A549 (cell line): ENCODE measurements at regions not wholly inside any gene's neighbourhood (a gene's known extent, or its start where the extent isn't known, plus 50 kb on each side); places are given as distances from the start of the nearest gene placed in this dataset.

Source experiments
- ATAC-seq, 2 experiments: fragments of 200-7000 bp in 1 of 2; fragments of >200 bp in 1 of 2; cut with Nextera tagmentation in 1 of 2; cut with Tn5 transposase in 1 of 2; 3 replicates each; pipeline versions ENCODE4 v1.8.0 to v1.9.1; 2018 to 2020; ENCODE audit warnings: mild to moderate bottlenecking in 1 of 2, moderate library complexity in 1 of 2
- CTCF ChIA-PET: fragments of 300-600 bp; sonication (Branson Sonifier 250); formaldehyde crosslinking; extraction: SDS; loops from one replicate; lab custom pipeline; 2021; ENCODE audit warnings: antibody characterized with exemption, inconsistent platforms; lab: Yijun Ruan, JAX
- POLR2A ChIA-PET: fragments of 350-600 bp; formaldehyde crosslinking; extraction: SDS; loops from one replicate; lab custom pipeline; 2021; ENCODE audit warnings: antibody characterized with exemption, inconsistent platforms; lab: Yijun Ruan, JAX
- DNase-seq, 2 experiments: peaks; one replicate each; pipeline versions ENCODE4 v3.0.0 to v3.0.0-alpha.2; 2011 to 2016; ENCODE audit warnings: low read depth in 1 of 2, low spot score in 1 of 2
- FAIRE-seq: peaks from 2 replicates; lab custom pipeline; 2011; peaks lifted over from hg19 to GRCh38; lab: Jason Lieb, UNC
- H3K27ac ChIP-seq, 2 experiments: fragments of >200 bp; sonication (Bioruptor Twin); formaldehyde crosslinking; 3 replicates each; pipeline ENCODE4 v1.5.1; 2016 to 2017
- H3K4me1 ChIP-seq: fragments of >200 bp; sonication (Bioruptor Twin); formaldehyde crosslinking; 3 replicates; pipeline ENCODE4 v1.6.1; 2016
- H3K4me2 ChIP-seq: fragments of >200 bp; sonication (Bioruptor Twin); formaldehyde crosslinking; 3 replicates; pipeline ENCODE4 v1.6.1; 2016
- H3K4me3 ChIP-seq: fragments of >200 bp; sonication (Bioruptor Twin); formaldehyde crosslinking; 3 replicates; pipeline ENCODE4 v1.5.1; 2016
- H3K9me3 ChIP-seq: fragments of >200 bp; sonication (Bioruptor Twin); formaldehyde crosslinking; 3 replicates; pipeline ENCODE4 v1.6.1; 2016
- CBX2 ChIP-seq: fragments of 200-600 bp; sonication (generic); IDR thresholded peaks from 2 replicates; pipeline ENCODE4 v1.6.1; 2016; ENCODE audit warnings: low read depth, mild to moderate bottlenecking, borderline replicate concordance
- CBX8 ChIP-seq: fragments of 200-600 bp; sonication (generic); IDR thresholded peaks from 2 replicates; pipeline ENCODE4 v1.6.1; 2016
- CHD2 ChIP-seq: fragments of 150-350 bp; IDR thresholded peaks from 2 replicates; pipeline ENCODE4 v1.6.1; 2014; ENCODE audit warnings: low read length; ENCODE audit not compliant: partially characterized antibody
- EHMT2 ChIP-seq: fragments of 200-600 bp; sonication (generic); IDR thresholded peaks from 2 replicates; pipeline ENCODE4 v1.6.1; 2016; ENCODE audit warnings: antibody characterized with exemption, low read depth, mild to moderate bottlenecking, moderate library complexity
- EP300 ChIP-seq, 2 experiments: fragments of >200 bp; sonication (Bioruptor Twin); formaldehyde crosslinking; IDR thresholded peaks; 2 replicates in 1 of 2; 3 replicates in 1 of 2; pipeline ENCODE4 v1.6.1; 2016 to 2017
- ESRRA ChIP-seq: fragments of 150-350 bp; IDR thresholded peaks from 2 replicates; pipeline ENCODE4 v1.6.1; 2014; ENCODE audit warnings: mild to moderate bottlenecking, low read length, borderline replicate concordance
- HDAC2 ChIP-seq: fragments of 200-600 bp; sonication (generic); IDR thresholded peaks from 2 replicates; pipeline ENCODE4 v1.6.1; 2016
- HEYL ChIP-seq: fragments of 250-450 bp; sonication (Bioruptor Pico); IDR thresholded peaks from 2 replicates; pipeline ENCODE4 v1.8.0; 2021; ENCODE audit warnings: mild to moderate bottlenecking, moderate library complexity
- HOXA7 ChIP-seq: fragments of 250-450 bp; sonication (Bioruptor Pico); IDR thresholded peaks from 2 replicates; pipeline ENCODE4 v1.5.0; 2020; ENCODE audit warnings: mild to moderate bottlenecking, moderate library complexity
- HOXB13 ChIP-seq: fragments of 250-450 bp; sonication (Bioruptor Pico); IDR thresholded peaks from 2 replicates; pipeline ENCODE4 v1.5.0; 2020; ENCODE audit warnings: low read depth, mild to moderate bottlenecking, moderate library complexity
- HOXB5 ChIP-seq: fragments of 250-450 bp; sonication (Bioruptor Pico); IDR thresholded peaks from 2 replicates; pipeline ENCODE4 v1.5.0; 2020; ENCODE audit warnings: mild to moderate bottlenecking, moderate library complexity
- JUNB ChIP-seq: fragments of >200 bp; sonication (Bioruptor Twin); formaldehyde crosslinking; IDR thresholded peaks from 2 replicates; pipeline ENCODE4 v1.6.1; 2016
- KDM1A ChIP-seq: fragments of 200-600 bp; sonication (generic); IDR thresholded peaks from 2 replicates; pipeline ENCODE4 v1.6.1; 2016; ENCODE audit warnings: low read depth, mild to moderate bottlenecking
- KDM5A ChIP-seq: fragments of 200-600 bp; sonication (generic); IDR thresholded peaks from 2 replicates; pipeline ENCODE4 v1.6.1; 2016; ENCODE audit warnings: antibody characterized with exemption, mild to moderate bottlenecking
- NPAS2 ChIP-seq: fragments of 250-450 bp; sonication (Bioruptor Pico); IDR thresholded peaks from 2 replicates; pipeline ENCODE4 v1.8.0; 2022; ENCODE audit warnings: mild to moderate bottlenecking, moderate library complexity, borderline replicate concordance
- NR3C1 ChIP-seq: fragments of >200 bp; sonication (Bioruptor Twin); formaldehyde crosslinking; IDR thresholded peaks from 3 replicates; pipeline ENCODE4 v1.6.1; 2017
- PHF8 ChIP-seq: fragments of 200-600 bp; sonication (generic); IDR thresholded peaks from 2 replicates; pipeline ENCODE4 v1.6.1; 2016; ENCODE audit warnings: low read depth, mild to moderate bottlenecking, antibody characterized with exemption, moderate library complexity, borderline replicate concordance
- POLR2A ChIP-seq: IDR thresholded peaks from 2 replicates; pipeline ENCODE4 v1.6.1; 2012; ENCODE audit warnings: mild to moderate bottlenecking, low read length
- POLR2AphosphoS2 ChIP-seq: conservative IDR thresholded peaks from 2 replicates; pipeline ENCODE4 v1.6.1; 2012; ENCODE audit warnings: low read length, improper control_type of control experiment, inconsistent platforms
- RAD21 ChIP-seq, 2 experiments: fragments of >200 bp in 1 of 2; sonication (Bioruptor Twin) in 1 of 2; formaldehyde crosslinking in 1 of 2; IDR thresholded peaks in 1 of 2; conservative IDR thresholded peaks in 1 of 2; 2 replicates in 1 of 2; 3 replicates in 1 of 2; pipeline ENCODE4 v1.6.1; 2012 to 2018; ENCODE audit warnings: inconsistent platforms in 1 of 2
- RFX5 ChIP-seq: fragments of 450-650 bp; IDR thresholded peaks from 2 replicates; pipeline ENCODE4 v1.7.1; 2014; ENCODE audit warnings: antibody characterized with exemption, mild to moderate bottlenecking, moderate library complexity
- RNF2 ChIP-seq: fragments of 200-600 bp; sonication (generic); IDR thresholded peaks from 2 replicates; pipeline ENCODE4 v1.6.1; 2016; ENCODE audit warnings: low read depth, mild to moderate bottlenecking, antibody characterized with exemption, moderate library complexity, borderline replicate concordance
- SMC3 ChIP-seq: fragments of >200 bp; sonication (Bioruptor Twin); formaldehyde crosslinking; IDR thresholded peaks from 3 replicates; pipeline ENCODE4 v1.6.1; 2018; ENCODE audit warnings: inconsistent platforms
- ZFP36 ChIP-seq: fragments of 450-650 bp; IDR thresholded peaks from 2 replicates; pipeline ENCODE4 v1.6.1; 2014; ENCODE audit warnings: borderline replicate concordance; ENCODE audit not compliant: partially characterized antibody
- ZNF302 ChIP-seq: fragments of 250-450 bp; sonication (Bioruptor Pico); IDR thresholded peaks from 2 replicates; pipeline ENCODE4 v1.9.0; 2021; ENCODE audit warnings: inconsistent platforms, mild to moderate bottlenecking, moderate library complexity
- whole genome bisulfite sequencing: methylation state at CpG from one replicate; pipeline ENCODE4 v1.1.6; 2017; ENCODE audit errors: missing lambda C conversion rate; 5-methylcytosine and 5-hydroxymethylcytosine counted together
- TF ChIP-seq, protein P1 (sequence below): fragments of 150-350 bp; IDR thresholded peaks from 2 replicates; pipeline ENCODE4 v1.6.1; 2014; ENCODE audit warnings: low read depth, mild to moderate bottlenecking, low read length
- TF ChIP-seq, protein P2 (sequence below): fragments of 450-650 bp; IDR thresholded peaks from 2 replicates; pipeline ENCODE4 v1.6.1; 2014; ENCODE audit warnings: antibody characterized with exemption
- TF ChIP-seq, protein P3 (sequence below): fragments of >200 bp; sonication (Bioruptor Twin); formaldehyde crosslinking; IDR thresholded peaks from 3 replicates; pipeline ENCODE4 v1.6.1; 2016
- TF ChIP-seq, protein P4 (sequence below): IDR thresholded peaks from 2 replicates; pipeline ENCODE4 v1.6.1; 2012; ENCODE audit warnings: low read depth, borderline replicate concordance
- TF ChIP-seq, protein P5 (sequence below): fragments of >200 bp; sonication (Bioruptor Twin); formaldehyde crosslinking; IDR thresholded peaks from 2 replicates; pipeline ENCODE4 v1.6.1; 2016
- TF ChIP-seq, protein P6 (sequence below): fragments of 250-450 bp; sonication (Bioruptor Pico); IDR thresholded peaks from 2 replicates; pipeline ENCODE4 v1.5.0; 2021; ENCODE audit warnings: mild to moderate bottlenecking, moderate library complexity, borderline replicate concordance

DNA sequence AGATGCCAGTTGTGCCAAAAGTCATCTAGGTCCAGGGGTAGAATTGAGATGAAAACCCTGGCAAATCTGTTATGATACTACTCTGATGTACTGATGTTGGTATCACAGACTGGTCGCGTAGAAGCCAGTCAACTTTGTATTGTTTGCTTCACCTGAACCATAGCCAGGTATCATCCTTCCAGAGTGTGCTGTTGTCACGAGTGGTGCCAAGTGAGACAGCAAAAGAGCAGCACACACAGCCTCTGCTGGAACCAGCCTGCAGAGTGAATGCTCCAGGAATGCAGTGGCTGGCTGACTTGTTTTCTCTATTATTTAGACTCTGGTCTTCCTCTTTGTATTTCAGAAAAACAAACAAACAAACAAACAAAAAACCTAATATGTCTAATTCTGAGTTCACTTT, 209.5 kb upstream of the HEY2 start:
- 63% methylated on average over 3 of the region's 3 CpGs for WGBS
- POLR2A ChIA-PET, result no interaction called here

DNA sequence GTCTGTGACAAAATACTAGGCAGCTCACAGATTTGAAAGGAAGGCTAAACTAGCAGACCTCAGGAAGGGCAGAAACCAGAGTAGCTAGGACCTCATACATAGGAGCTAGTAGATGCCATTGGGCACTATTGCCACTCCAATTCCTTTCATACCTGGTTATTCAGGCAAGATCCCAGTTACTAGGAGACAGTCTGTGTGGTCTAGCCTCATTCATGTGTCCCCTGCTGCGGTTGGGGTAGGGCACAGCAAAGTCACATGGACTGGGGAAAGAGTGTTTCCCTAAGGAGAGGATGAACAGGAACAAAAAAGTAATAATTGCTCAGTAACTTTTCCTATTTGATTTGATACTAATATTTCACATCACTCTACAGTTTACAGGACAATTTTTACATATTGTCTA, 204.6 kb upstream of the HEY2 start:
- DNase-seq, result no peak
- ATAC-seq, result no peak
- FAIRE-seq, result no peak
- Histone ChIP-seq H3K4me3 (no peak overlapping the region), H3K4me2 (no peak overlapping the region), H3K4me1 (no peaks in the 10 kb centered on the region), H3K27ac (no peak overlapping the region), H3K9me3 (no peaks in the 10 kb centered on the region)
- WGBS, result 0% methylated on average over 1 of the region's 1 CpG
- TF ChIP-seq JUNB, result no peak
- TF ChIP-seq ZFP36, result no peak
- TF ChIP-seq RFX5, result no peak
- TF ChIP-seq CBX2, result no peak
- no peak for TF ChIP-seq EP300 (IDR thresholded peaks at IDR 0.05)
- TF ChIP-seq EHMT2, result no peak
- no peak for TF ChIP-seq NPAS2 (CRISPR knock-in tag)
- TF ChIP-seq, protein P1, sequence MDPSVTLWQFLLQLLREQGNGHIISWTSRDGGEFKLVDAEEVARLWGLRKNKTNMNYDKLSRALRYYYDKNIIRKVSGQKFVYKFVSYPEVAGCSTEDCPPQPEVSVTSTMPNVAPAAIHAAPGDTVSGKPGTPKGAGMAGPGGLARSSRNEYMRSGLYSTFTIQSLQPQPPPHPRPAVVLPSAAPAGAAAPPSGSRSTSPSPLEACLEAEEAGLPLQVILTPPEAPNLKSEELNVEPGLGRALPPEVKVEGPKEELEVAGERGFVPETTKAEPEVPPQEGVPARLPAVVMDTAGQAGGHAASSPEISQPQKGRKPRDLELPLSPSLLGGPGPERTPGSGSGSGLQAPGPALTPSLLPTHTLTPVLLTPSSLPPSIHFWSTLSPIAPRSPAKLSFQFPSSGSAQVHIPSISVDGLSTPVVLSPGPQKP, result no peak
- no peak for TF ChIP-seq CHD2
- no peak for TF ChIP-seq HOXA7
- TF ChIP-seq, protein P2, sequence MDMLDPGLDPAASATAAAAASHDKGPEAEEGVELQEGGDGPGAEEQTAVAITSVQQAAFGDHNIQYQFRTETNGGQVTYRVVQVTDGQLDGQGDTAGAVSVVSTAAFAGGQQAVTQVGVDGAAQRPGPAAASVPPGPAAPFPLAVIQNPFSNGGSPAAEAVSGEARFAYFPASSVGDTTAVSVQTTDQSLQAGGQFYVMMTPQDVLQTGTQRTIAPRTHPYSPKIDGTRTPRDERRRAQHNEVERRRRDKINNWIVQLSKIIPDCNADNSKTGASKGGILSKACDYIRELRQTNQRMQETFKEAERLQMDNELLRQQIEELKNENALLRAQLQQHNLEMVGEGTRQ, result no peak
- TF ChIP-seq ESRRA, result no peak
- TF ChIP-seq HEYL (CRISPR knock-in tag), result no peak
- no peak for TF ChIP-seq ZNF302
- TF ChIP-seq CBX8, result no peak
- TF ChIP-seq RNF2, result no peak
- TF ChIP-seq NR3C1, result no peak
- TF ChIP-seq SMC3, result no peak
- ChIA-PET CTCF (no interaction called here), POLR2A (no interaction called here)

More for the DNA sequence above, 209.5 kb upstream of the HEY2 start:
- CTCF ChIA-PET, result no interaction called here
- DNase-seq (no peak), FAIRE-seq (no peak), ATAC-seq (no peak)
- Histone ChIP-seq H3K27ac (no peak overlapping the region), H3K4me1 (no peaks in the 10 kb centered on the region), H3K4me3 (no peak overlapping the region), H3K4me2 (no peak overlapping the region), H3K9me3 (no peaks in the 10 kb centered on the region)
- TF ChIP-seq EHMT2 (no peak), POLR2AphosphoS2 (no peak), HOXB13 (CRISPR knock-in tag) (no peak), HDAC2 (no peak), POLR2A (no peak), KDM1A (no peak), RAD21 (conservative IDR thresholded peaks at IDR 0.05 in 1 of 2, IDR thresholded peaks at IDR 0.05 in 1 of 2) (no peak), KDM5A (no peak), HOXB5 (CRISPR knock-in tag) (no peak), NPAS2 (CRISPR knock-in tag) (no peak), NR3C1 (no peak), PHF8 (no peak)
- TF ChIP-seq, protein P3, sequence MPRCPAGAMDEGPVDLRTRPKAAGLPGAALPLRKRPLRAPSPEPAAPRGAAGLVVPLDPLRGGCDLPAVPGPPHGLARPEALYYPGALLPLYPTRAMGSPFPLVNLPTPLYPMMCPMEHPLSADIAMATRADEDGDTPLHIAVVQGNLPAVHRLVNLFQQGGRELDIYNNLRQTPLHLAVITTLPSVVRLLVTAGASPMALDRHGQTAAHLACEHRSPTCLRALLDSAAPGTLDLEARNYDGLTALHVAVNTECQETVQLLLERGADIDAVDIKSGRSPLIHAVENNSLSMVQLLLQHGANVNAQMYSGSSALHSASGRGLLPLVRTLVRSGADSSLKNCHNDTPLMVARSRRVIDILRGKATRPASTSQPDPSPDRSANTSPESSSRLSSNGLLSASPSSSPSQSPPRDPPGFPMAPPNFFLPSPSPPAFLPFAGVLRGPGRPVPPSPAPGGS, result no peak
- TF ChIP-seq, protein P4, sequence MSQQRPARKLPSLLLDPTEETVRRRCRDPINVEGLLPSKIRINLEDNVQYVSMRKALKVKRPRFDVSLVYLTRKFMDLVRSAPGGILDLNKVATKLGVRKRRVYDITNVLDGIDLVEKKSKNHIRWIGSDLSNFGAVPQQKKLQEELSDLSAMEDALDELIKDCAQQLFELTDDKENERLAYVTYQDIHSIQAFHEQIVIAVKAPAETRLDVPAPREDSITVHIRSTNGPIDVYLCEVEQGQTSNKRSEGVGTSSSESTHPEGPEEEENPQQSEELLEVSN, result no peak
- TF ChIP-seq, protein P2, result no peak
- TF ChIP-seq, protein P5, sequence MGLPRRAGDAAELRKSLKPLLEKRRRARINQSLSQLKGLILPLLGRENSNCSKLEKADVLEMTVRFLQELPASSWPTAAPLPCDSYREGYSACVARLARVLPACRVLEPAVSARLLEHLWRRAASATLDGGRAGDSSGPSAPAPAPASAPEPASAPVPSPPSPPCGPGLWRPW, result no peak
- TF ChIP-seq, protein P6, sequence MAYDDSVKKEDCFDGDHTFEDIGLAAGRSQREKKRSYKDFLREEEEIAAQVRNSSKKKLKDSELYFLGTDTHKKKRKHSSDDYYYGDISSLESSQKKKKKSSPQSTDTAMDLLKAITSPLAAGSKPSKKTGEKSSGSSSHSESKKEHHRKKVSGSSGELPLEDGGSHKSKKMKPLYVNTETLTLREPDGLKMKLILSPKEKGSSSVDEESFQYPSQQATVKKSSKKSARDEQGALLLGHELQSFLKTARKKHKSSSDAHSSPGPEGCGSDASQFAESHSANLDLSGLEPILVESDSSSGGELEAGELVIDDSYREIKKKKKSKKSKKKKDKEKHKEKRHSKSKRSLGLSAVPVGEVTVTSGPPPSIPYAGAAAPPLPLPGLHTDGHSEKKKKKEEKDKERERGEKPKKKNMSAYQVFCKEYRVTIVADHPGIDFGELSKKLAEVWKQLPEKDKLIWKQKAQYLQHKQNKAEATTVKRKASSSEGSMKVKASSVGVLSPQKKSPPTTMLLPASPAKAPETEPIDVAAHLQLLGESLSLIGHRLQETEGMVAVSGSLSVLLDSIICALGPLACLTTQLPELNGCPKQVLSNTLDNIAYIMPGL (CRISPR knock-in tag), result no peak
